Heart left ventricle (tissue), 16 donors: ENCODE measurements at regions not wholly inside any gene's neighbourhood (a gene's known extent, or its start where the extent isn't known, plus 50 kb on each side); places are given as distances from the start of the nearest gene placed in this dataset.

ENCODE experiments used
- ATAC-seq, 4 donors: fragments of 200-7000 bp; cut with Tn5 transposase; one replicate each; pipeline ENCODE4 v1.9.1; 2020 to 2022; ENCODE audit warnings: moderate library complexity in 4 of 4, mild to moderate bottlenecking in 3 of 4, moderate number of reproducible peaks in 1 of 4
- DNase-seq, 5 donors: peaks; one replicate each; pipeline ENCODE4 v3.0.0-alpha.2; 2020
- H3K27ac ChIP-seq, 12 donors: fragments of 200-600 bp; sonication (generic) in 4 of 12; one replicate each; pipeline versions ENCODE4 v1.5.0 to v1.8.0; 2016 to 2022; ENCODE audit warnings: mild to moderate bottlenecking in 2 of 12
- H3K27me3 ChIP-seq, 9 donors: fragments of 200-600 bp; sonication (generic) in 2 of 9; one replicate each; pipeline versions ENCODE4 v1.5.1 to v1.8.0; 2016 to 2022; ENCODE audit warnings: mild to moderate bottlenecking in 3 of 9
- H3K36me3 ChIP-seq, 9 donors: fragments of 200-600 bp; sonication (generic) in 2 of 9; one replicate each; pipeline versions ENCODE4 v1.5.0 to v1.8.0; 2018 to 2022; ENCODE audit warnings: mild to moderate bottlenecking in 2 of 9
- H3K4me1 ChIP-seq, 12 donors: fragments of 200-600 bp; sonication (generic) in 4 of 12; one replicate each; pipeline versions ENCODE4 v1.5.0 to v1.8.0; 2016 to 2022; ENCODE audit warnings: mild to moderate bottlenecking in 3 of 12
- H3K4me3 ChIP-seq, 12 donors: fragments of 200-600 bp; sonication (generic) in 4 of 12; one replicate each; pipeline versions ENCODE4 v1.5.0 to v1.8.0; 2017 to 2022; ENCODE audit warnings: mild to moderate bottlenecking in 9 of 12, moderate library complexity in 4 of 12
- H3K9me3 ChIP-seq, 12 donors: fragments of 200-600 bp; sonication (generic) in 4 of 12; one replicate each; pipeline versions ENCODE4 v1.5.0 to v1.8.0; 2016 to 2022; ENCODE audit warnings: mild to moderate bottlenecking in 1 of 12
- CTCF ChIP-seq, 12 donors: fragments of 200-600 bp; sonication (generic) in 4 of 12; IDR thresholded peaks; one replicate each; pipeline versions ENCODE4 v1.5.0 to v1.8.0; 2018 to 2022; ENCODE audit warnings: antibody characterized with exemption in 12 of 12, mild to moderate bottlenecking in 5 of 12
- POLR2A ChIP-seq, 2 donors: fragments of 450-650 bp; IDR thresholded peaks; one replicate each; pipeline ENCODE4 v1.6.1; 2017; ENCODE audit warnings: antibody characterized with exemption in 2 of 2, mild to moderate bottlenecking in 2 of 2, moderate library complexity in 2 of 2
- WGBS, 4 donors: extraction: QIAGEN DNeasy Blood & Tissue Kit in 2 of 4; methylation state at CpG; one replicate each; pipeline versions ENCODE4 v1.1.5 to v1.1.7; 2013 to 2018; 5-methylcytosine and 5-hydroxymethylcytosine counted together
- intact Hi-C, 10 donors: fragments of 100-400 bp; cut with DNase I; formaldehyde crosslinking; loops; one replicate each; pipeline versions ENCODE4 v1.11.1 to v1.14.2; 2022
- donor health status: ischemic (EF 13 %, LVEDD 7.1; RV severe dilation, severe dysfunction).
- donor health status: healthy with polysubstance abuse.
- donor health status: DM: no; HTN: yes; CAD: no.
- donor health status: DM: no; HTN: no; CAD: no.
- donor health status: ischemic (EF 25% LVEDD 6.9; RV normal size, moderate dysfunction).
- donor health status: ischemic (EF 25% LVEDD 5.7; RV mildly dilated, moderate dysfunction).
- donor health status: healthy.
- donor health status: DM: yes; HTN: yes; CAD: no.
- donor health status: ischemic (EF 35%, LVEDD 5.7; RV mildly dilated, moderate dysfunction).
- donor health status: nonischemic (EF 11% LVEDD 7.7; RV severe dilation, severe dysfunction).
- donor health status: DM: yes; HTN: yes; CAD: no.
- donor health status: PGD.
- donor health status: ischemic (EF 29% LVEDD 5.4; RV normal size, mild dysfunction).
- donor health status: nonischemic (EF 23%, LVEDD 6.1; RV moderate dilation, normal function).

- DNase-seq: no peak
- no peak for TF ChIP-seq POLR2A (IDR thresholded peaks at IDR 0.05)
- no peak for TF ChIP-seq CTCF (IDR thresholded peaks at IDR 0.05)
- Histone ChIP-seq H3K9me3 (no peaks in the 10 kb centered on the region), H3K27ac (no peak overlapping the region), H3K4me1 (no peaks in the 10 kb centered on the region), H3K36me3 (no peaks in the 10 kb centered on the region), H3K4me3 (no peak overlapping the region), H3K27me3 (no peaks in the 10 kb centered on the region)
- intact Hi-C loops: no loop called here
- no peak for ATAC-seq
- 75 to 79% (median 76%) methylated on average over 4 of the region's 4 CpGs for WGBS, 4 donors
Observed at GRCh38 chr2:228838819-228839218, 432.3 kb downstream of the PID1 start.

DNA sequence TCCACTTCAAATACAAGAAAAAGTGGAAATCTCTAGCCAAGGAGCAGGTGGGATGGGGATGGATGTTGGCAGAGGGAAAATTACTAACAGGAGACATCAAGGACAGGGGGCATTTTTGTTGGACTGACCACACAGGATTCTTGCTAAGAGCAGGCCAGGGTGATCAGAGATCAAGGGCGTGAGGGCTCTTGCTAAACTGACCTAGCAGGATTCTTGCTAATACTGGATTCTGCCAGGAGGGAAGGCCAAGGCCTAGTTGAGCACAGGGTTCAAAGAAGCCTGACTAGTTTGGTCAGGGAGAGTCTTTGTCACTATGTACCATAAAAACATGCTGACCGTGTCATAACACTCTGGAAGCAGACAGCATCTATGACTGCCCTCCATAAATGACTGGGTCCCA, 442.7 kb downstream of the PID1 start:
- ATAC-seq: no peak
- no peak for DNase-seq
- no peaks in the 10 kb centered on the region for H3K9me3 ChIP-seq
- no peaks in the 10 kb centered on the region for H3K27me3 ChIP-seq
- H3K4me1 ChIP-seq: peaks cover 0 to 4% (median 0%) of the 10 kb centered on the region in 12 donors
- no peak overlapping the region for H3K27ac ChIP-seq
- intact Hi-C loops: no loop called here
- H3K36me3 ChIP-seq: no peaks in the 10 kb centered on the region
- no peak for TF ChIP-seq POLR2A (IDR thresholded peaks at IDR 0.05)
- no peak for TF ChIP-seq CTCF (IDR thresholded peaks at IDR 0.05)
- no peak overlapping the region for H3K4me3 ChIP-seq
- 69 to 87% (median 80%) methylated on average over 2 of the region's 2 CpGs for WGBS, 4 donors

DNA sequence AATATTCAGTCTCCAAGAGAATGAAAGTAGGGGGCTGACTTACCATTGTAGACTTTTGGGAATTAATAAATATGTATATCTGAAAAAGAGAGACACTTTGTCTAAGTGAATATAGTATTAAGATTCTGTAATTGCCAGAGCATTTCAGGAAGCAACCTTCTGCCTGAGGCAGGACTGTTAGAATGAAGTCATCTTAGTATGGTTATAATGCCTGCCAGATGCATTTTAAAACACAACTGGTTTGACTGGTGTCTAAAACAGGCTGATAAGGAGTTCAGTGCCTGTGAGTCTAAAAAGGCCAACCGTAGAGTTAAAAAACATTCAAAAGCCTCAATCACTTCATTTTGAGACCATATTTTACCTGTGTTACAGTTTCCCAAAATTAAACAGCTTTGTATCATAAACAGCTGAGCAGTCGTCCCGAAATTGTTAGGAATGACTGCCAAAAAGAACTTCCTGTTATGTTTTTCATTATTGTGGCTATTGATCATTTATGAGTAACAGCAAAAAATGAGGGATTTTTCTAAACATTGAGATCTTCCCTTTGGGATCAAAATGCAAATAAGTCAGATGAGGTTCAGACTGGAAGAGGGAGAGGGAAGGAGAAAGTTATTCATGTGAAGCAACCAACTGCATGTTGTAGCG, 443.9 kb downstream of the PID1 start:
- TF ChIP-seq POLR2A (IDR thresholded peaks at IDR 0.05) (no peak), CTCF (IDR thresholded peaks at IDR 0.05) (no peak)
- Histone ChIP-seq H3K4me1 (peaks cover 0 to 4% (median 0%) of the 10 kb centered on the region in 12 donors), H3K27ac (no peak overlapping the region), H3K9me3 (no peaks in the 10 kb centered on the region), H3K36me3 (no peaks in the 10 kb centered on the region), H3K4me3 (no peak overlapping the region), H3K27me3 (no peaks in the 10 kb centered on the region)
- DNase-seq (no peak), ATAC-seq (no peak)
- WGBS, 4 donors: 58 to 67% (median 64%) methylated on average over 4 of the region's 4 CpGs
- intact Hi-C loops: no loop called here

- TF ChIP-seq POLR2A (IDR thresholded peaks at IDR 0.05): no peak
- no peak for TF ChIP-seq CTCF (IDR thresholded peaks at IDR 0.05)
- H3K27ac ChIP-seq: no peak overlapping the region
- DNase-seq (no peak), ATAC-seq (no peak)
- intact Hi-C loops: no loop called here
- H3K9me3 ChIP-seq: peaks cover 0 to 12% (median 0%) of the 10 kb centered on the region in 12 donors
- no peaks in the 10 kb centered on the region for H3K4me1 ChIP-seq
- H3K4me3 ChIP-seq: no peak overlapping the region
- H3K36me3 ChIP-seq: no peaks in the 10 kb centered on the region
- 62 to 80% (median 64%) methylated on average over 3 of the region's 3 CpGs for WGBS, 4 donors
- no peaks in the 10 kb centered on the region for H3K27me3 ChIP-seq
Observed at GRCh38 chr2:228819701-228820100, 451.4 kb downstream of the PID1 start.
